NCI-H748 treated with DMSO at 0.1 percent for 48 hours (cell line): ENCODE measurements at regions not wholly inside any gene's neighbourhood (a gene's known extent, or its start where the extent isn't known, plus 50 kb on each side); places are given as distances from the start of the nearest gene placed in this dataset.

Experiments
- DNase-seq: peaks from one replicate; lab custom pipeline; 2025; lab: John Stamatoyannopoulos, UW

DNA sequence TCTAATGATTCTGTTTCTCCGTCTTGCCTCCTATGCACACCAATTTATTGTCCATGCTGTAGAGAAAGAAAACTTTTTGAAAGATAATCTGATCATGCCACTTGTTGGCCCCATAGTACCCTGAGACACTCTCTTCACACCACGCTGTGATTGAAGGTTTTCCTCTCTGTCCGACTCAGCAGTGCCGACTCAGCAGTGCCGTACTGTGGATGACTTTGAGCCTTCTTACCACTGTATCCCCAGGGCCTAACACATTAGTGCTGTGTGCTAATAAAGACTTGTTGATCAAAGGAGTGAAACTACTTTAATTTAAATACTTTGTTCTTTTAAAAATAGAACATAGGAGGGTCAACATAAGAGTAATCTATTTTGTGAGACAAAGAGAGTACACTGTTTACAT, 429.6 kb downstream of the KLF12 start:
- DNase-seq, result no peak

DNA sequence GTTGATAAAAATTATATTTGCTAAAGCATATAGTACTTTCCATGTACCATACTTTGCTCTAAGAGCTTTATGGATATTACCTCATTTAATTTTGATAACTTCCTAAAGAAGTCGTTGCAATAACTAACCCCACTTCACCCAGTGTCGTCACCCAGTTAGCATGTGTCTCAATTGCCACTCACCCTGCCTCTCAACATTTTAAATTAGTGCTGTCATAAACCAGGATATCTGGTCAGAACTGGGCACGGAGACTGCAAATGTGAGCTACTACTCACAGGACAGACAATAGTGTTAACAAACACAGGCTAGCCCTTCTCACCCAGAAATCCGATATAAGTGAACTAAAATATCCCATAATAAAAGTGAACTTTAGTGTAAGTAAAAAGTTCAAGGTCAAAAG, 430.6 kb downstream of the KLF12 start:
- DNase-seq, result no peak

DNA sequence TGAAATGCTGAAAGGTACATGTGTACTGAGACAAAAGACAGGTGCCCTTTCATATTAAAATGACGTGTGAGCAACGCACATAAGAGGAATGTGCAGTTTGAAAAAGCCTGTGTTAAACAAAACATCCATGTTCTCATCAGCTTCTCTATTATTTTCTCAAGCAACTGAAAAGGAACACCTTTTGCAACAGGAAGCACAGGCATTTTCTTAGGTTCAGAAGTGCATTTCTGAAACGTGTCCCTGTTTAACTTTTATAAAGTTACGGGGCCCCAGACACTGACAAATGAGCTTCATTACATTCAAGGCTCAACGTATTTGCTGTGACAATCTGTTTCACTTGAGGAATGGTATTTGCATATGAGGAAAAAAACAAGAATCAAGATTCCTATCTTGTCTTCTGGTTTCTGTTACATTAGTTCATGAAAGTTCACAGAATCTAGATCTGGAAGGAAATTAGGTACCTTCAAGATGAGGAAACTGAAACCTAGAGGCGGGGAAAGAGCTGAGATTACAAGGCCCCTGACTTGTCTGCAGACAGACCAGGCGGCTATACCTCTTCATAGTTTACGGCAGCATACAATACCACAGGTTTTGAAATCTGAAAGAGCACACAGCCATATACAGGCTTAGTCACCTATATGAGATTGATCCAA, 431.7 kb downstream of the KLF12 start:
- DNase-seq, result peak; percentile 25

DNA sequence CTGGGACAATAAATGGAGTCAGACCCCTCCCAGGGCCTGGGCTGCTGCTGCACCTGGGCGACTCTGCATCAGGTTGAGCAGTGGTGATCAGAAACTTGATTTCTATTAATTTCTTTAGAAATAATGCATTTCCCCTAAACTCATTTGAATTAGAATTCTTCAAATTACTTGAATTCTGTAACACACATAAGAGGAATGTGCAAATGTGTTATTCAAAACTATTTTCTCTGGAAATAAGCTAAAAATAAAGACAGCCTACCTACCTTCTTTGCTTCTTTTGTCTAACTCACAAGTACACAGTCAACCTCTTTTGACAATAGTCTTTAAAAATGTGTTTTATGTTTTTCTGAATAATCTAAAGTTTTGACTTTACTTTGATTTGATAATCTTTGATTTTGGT, 433.0 kb downstream of the KLF12 start:
- no peak for DNase-seq

DNA sequence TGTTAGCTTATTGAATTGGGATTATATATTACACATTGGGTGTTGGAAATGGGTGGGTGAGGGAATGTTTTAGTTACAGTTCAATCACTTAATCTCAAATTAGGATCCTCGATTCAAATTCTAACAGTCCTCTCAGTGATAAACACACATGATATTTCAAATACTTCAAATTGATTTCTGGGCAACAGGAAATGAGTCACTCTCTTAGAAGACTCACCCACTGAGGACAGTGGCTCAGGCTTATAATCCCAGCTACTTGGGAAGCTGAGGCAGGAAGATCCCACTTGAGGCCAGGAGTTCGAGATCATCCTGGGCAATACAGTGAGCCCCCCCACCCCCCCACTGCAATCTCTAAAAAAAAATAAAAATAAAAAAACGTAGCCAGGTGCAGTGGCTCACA, 435.3 kb downstream of the KLF12 start:
- no peak for DNase-seq

DNA sequence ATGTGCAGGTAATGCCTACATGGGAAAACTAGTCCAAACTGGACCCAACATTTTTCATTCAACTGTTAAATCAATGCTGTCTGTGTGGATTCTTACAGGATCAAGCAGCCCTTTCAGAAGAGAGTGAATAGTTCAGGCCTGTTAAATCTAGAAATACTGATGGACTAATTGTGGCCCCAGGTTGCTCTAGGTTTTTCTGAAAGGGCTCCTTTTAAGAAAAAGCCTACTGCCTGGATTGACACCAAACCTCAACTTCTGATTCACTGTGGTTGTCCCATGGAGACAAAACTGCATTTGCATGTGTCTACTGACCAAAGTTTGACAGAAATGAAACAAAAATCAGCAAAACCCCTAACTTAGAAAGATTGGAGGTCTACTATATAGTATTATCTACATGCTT, 437.0 kb downstream of the KLF12 start:
- no peak for DNase-seq

DNA sequence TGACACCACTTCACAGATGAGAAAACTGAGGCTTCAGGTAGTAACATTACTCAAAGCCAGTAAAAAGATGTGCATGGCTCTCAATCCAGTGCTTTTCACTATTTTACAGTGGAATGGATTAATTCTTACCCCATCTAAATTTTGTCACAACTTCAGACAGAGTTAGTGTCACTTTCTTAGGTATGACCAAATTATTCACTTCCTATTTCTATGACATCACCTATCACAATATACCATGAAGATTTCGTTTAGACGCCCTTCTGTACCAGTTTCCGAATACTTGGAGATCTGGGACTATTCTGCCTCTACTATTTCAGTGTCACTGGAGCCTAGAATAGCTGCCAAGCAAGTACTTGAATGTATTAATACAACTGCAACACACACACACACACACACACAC, 437.5 kb downstream of the KLF12 start:
- no peak for DNase-seq

DNA sequence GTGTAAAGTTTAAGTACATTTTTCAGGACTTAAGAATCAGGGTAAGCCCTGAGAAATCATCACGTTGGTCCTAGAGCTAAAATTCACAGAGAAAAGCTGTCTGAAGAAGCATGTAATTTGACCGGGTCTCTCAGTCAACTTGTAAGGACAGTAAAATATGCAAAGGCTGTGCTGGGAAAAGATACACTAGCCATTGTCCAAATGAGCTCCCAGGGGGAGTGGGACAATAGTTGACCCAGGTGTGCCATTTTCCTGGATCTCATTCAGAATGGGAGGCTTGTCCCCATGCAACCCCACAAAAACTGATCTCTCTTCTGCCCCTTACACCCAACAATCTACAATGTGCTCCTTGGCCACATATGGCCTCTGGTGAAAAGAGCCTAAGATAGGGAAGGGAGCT, 437.9 kb downstream of the KLF12 start:
- DNase-seq, result no peak

DNA sequence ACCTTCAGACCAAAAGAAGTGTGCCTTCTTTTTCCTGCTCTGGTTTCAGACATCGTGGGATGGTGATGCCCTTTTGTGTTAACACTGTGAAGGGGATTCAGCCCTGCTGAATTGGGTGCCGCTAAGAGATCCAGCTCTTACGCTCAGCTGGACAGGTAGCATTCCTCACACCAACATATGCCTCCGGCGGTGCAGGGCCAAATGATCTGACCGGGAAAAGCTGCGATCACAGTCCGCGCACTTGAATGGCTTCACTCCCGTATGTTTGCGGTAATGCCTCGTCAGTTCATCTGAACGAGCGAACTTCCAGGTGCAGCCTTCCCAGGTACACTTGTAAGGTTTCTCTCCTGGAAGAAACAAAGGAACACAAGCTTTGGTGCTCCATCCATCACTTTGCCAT, 438.9 kb downstream of the KLF12 start:
- DNase-seq, result no peak

DNA sequence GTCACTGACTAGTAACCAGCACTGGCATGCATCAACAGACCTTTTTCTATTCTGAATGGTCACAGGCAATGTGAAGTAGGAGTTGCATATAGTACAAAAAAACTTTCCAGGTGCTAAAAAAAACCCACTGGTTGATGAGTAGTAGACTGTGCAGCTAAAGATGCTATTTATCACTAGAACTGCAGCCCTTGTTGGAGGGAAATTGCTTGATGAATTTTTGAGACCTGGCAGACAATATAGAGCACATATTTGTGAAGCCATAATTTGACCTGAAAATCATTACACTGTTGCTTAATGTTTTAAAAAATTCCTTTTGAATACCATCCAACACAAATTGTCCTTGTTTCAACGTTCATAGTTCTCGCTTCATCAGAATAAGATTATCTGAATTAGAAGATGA, 441.0 kb downstream of the KLF12 start:
- DNase-seq, result no peak

DNA sequence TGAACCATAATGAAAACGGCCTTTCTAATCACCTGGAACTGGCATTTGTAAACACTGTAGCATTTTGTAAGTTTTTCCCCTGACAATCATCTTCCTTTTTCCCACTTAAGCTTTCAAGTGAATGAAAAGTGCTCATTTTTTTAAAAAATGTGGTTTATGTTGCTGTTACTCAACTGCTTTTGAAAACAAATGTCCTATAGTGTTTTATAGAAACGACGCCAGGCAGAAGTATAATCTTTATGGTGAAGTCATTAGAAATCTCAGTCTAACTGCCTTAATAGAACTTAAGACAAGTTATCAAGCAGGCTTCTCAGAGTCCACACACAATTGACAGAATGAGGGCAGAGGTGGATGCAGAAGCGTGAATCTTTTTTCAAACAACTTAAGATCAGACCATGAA, 442.3 kb downstream of the KLF12 start:
- no peak for DNase-seq

DNA sequence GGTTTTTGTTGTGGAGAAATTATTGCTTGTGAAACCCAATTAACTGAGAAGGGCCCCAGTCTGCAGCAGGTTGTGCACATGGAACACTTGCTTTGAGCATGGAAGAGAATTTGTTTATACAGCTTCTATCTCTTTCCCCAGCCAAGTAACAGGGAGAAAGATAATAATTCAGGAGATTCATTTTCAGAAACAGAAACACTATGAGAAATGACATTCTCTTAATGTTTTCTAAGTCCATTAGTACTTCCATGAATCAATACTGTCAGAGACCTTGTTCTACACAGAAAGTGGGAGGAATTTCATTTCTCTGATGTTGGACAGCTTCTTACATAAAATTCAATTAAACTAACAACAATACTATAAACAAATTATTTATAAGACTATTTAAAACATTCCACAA, 446.3 kb downstream of the KLF12 start:
- no peak for DNase-seq

DNA sequence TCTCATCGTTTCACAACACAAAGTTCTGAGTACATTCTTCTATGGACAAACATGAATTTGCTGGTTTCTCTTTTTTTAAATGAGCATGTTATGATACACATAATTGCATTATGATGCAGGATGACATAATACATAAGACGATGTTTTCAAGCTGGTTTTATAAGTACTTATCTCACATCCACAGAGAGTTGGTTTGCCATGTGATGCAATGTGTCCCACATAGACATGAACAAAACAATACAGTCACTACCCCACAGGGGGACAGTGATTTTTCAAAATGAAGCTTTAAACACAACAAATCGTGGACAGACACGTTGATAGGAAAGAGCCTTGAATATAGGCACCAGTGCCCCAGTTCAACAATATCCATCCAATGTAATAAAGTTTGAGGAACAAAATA, 447.1 kb downstream of the KLF12 start:
- DNase-seq, result no peak

DNA sequence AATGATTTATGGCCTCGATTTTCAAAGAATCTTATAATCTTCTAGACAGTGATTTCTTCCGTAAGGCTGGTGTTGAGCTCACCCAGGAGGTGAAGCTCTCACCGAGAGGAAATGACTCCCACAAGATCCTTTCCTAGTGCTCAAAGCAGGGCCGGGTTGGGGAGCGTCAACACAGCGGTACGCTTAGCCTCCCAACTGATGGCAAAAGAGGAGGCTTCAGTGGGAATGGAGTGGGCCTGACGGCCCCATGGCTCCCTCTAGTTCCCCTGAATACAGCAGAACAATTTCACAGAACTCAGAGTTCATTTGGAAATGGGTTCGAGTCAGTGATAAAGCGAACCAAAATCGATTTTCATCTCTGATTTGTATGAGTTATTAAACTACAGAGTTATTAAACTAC, 449.5 kb downstream of the KLF12 start:
- DNase-seq, result no peak

DNA sequence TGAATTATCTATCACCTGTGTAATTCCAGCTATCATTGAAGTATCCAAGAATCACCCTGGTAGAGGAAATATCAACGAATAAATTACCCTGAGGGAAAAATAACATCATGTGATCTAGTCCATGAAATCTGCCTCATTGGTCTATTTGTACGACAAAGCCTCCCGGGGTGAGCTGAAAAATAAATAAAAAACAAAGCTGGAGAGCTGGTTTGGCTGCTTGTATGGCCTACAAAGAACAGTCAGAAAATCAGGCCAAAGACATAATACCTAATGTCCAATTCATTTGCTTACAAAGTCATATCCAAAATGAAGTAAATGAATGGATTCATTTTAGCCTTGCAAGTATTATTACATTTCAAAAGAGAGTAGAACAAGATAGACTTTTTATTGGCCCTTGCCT, 449.9 kb downstream of the KLF12 start:
- peak; percentile 48 for DNase-seq

DNA sequence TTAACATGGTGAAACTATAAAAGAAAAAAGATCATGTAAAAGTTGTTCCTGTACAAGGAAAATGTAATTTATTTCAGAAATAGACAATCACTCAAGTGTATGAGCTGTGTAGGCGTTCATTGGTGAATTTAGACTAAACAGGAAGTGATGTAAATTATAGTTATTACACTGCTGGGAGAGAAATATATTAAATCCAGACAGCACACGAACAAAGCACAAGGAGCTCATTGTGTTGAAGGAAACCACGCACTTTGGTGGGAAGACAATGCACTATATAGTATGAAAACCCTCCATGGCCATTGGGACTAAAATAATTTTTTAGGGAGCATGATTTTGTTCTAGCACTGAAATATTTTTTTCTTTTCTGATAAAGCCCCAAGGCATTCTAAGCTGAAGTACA, 450.5 kb downstream of the KLF12 start:
- DNase-seq, result no peak

DNA sequence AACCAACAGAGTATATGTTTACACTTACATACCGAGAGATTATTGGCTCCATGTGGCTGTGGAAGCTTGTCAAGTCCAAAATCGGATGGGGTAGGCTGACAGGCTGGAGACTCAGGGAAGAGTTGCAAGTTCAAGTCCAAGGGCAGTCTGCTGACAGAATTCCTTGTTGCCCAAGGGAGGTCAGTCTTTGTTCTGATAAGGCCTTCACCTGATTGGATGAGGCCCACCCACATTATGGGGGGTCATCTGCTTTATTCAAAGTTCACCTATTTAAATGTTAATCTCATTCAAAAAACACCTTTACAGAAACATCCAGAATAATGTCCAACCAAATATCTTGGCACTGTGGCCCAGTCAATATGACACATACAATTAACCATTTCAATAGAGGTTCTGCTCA, 452.4 kb downstream of the KLF12 start:
- no peak for DNase-seq

DNA sequence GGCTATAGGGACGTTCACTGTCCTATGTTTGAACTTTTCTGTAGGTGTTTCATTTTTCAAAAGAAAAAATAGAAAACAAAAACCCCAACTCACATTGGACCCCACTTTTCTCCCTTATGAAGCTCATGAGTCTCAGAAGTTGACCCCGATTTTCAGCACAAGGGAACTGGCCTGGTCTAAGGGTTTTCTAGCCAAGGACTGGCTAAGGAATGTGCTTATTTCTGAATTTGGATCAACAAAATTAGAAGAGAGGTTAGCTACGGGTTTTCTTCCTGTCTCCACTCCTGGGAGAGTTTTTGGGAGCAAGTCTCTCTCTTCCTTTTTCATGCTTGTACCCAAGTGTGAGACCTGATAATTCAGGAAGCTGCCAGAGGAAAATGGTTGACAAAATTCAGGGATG, 453.2 kb downstream of the KLF12 start:
- DNase-seq, result no peak

DNA sequence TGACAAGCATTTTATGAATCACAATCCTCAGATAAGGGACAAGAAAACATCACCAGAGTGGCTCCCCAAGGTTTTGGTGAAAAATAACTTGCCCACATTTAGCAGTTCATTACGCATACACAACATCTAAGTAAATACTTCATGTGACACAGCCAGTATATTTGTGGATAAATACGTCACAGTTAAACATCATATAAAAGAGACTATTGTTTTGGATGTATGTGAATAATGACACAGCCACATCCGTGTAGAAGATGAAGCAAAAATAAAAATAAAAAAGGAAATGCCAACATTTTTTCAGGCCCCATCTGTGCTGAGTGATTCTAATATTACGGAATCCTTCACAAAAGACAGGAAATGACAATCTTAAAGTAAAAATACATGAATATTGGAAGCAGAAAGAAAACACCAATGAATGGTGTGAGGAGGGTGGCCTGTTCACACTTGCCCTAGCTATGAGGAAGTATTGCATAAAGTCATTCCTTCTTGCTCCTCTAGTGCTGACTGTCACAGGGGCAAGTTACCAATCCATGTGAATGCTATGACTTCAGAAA, 457.1 kb downstream of the KLF12 start:
- peak; percentile 49 for DNase-seq

DNA sequence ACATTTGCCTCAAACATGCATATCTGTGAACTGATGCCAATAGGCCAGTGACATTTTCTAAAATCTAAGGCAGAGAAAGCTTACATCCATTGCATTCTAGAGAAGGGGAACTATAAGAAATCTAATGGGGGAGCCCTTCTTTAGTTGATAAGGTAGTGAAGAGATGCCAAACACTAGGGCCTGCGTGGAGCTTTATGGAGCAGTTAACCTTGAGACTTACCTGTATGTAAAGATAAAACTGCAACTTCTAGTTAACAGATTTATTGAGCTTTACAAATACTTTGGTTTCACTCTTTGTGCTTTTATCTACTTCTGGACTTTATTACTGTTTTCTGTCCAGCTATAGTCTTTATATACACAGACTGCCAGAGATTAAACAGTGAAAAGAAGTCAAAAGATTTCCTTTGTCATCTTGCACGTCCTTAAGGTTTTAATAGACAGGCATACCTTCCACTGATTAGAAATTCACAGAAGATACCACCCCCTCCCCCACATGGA, 457.6 kb downstream of the KLF12 start:
- DNase-seq, result no peak

DNA sequence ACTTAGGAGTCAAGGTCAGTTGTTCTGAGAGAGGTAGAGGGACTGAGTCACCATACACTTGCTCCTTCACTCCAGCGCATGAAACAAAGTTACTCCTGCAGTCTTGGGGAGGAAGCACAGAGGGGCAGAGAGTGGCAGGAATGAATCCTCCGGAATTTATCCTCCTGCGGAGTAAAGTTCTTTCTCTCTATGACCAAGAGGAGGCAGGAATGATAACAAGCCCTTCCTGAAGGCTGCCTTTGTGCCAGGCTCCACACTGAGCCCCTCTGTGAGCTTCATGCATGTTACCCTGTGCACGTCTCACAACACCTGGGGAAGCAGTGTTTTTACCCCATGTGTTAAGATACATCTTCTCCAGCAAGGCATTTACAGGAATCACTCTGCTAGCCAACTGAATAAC, 458.4 kb downstream of the KLF12 start:
- no peak for DNase-seq

DNA sequence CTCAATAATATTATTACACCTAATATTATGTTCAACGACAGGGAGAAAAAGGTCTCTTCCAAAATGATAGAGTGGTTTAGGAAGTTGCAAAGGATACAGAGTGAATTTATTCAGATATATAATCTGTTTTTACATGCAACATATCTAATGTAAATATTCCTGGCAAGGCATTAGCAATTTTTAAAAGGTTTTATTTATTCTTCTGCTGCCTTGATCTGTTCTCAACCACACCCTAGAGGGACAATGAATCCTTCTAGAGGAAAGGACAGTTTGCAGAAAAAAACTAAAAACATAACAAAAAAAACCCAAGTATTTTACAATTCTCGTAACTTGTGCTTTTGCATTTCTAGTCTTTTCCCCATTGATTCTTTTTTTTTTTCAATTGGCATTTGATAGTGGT, 459.6 kb downstream of the KLF12 start:
- DNase-seq, result no peak

DNA sequence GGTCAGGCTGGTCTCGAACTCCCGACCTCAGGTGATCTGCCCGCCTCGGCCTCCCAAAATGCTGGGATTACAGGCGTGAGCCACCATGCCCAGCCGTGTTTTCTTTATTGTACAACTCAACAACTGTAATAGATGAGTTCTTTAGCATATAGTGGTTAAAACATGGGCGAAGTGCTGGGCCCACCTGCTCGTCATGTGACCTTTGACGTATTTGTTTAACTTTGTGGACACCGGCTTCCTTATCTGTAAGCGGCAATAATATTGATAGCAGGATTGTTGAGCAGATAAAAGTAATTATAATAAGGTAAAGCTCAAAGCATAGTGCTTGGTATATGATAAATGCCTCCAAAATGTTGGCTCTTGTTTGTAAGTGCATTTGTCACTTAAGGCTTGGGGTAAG, 460.3 kb downstream of the KLF12 start:
- DNase-seq, result no peak

DNA sequence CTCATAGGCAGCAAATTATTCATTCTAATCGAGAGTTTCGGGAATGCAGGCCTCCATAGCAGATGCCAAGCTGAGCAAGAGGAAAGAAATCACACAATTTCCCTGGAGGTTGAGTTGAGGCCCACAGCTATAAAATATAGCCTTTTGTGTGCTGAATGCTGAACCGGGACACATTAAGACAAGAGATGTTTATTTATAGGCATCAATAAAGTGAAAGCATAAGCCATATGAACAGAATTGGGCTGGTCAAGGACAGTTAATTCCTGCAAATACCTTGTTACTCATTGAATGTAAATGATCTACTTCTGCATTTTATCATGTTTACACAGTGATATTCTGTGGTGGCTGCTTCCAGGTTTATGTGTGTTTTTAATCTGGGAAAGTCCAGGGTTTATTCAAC, 461.7 kb downstream of the KLF12 start:
- peak; percentile 42 for DNase-seq
